Endodermal cell (in vitro differentiated cells): ENCODE measurements at regions not wholly inside any gene's neighbourhood (a gene's known extent, or its start where the extent isn't known, plus 50 kb on each side); places are given as distances from the start of the nearest gene placed in this dataset.
"Not testable (repeated sequence)": the region's sequence is repeated elsewhere in the genome, so short reads cannot be mapped to it uniquely, and the experiment has no call there.

Experiments
- DNase-seq: peaks from one replicate; pipeline ENCODE4 v3.0.0-alpha.2; 2017
- H3K27ac ChIP-seq: 2 replicates; pipeline ENCODE4 v1.5.1; 2013; ENCODE audit warnings: mild to moderate bottlenecking, low read depth, low read length, moderate library complexity
- H3K27me3 ChIP-seq: 2 replicates; pipeline ENCODE4 v1.6.1; 2013; ENCODE audit warnings: mild to moderate bottlenecking, low read length, moderate library complexity; ENCODE audit not compliant: insufficient read depth, control insufficient read depth, poor library complexity, severe bottlenecking
- H3K36me3 ChIP-seq: 2 replicates; pipeline ENCODE4 v1.7.0; 2013; ENCODE audit warnings: mild to moderate bottlenecking, low read length, moderate library complexity; ENCODE audit not compliant: control insufficient read depth, insufficient read depth
- H3K4me1 ChIP-seq: one replicate; pipeline ENCODE4 v1.7.0; 2013; ENCODE audit warnings: low read length; ENCODE audit not compliant: control insufficient read depth, insufficient read depth
- H3K4me3 ChIP-seq: 2 replicates; pipeline ENCODE4 v1.5.1; 2013; ENCODE audit warnings: mild to moderate bottlenecking, low read length, moderate library complexity
- H3K9ac ChIP-seq: 2 replicates; pipeline ENCODE4 v1.6.1; 2013; ENCODE audit warnings: mild to moderate bottlenecking, low read length, moderate library complexity; ENCODE audit not compliant: poor library complexity, severe bottlenecking; ENCODE audit errors: extremely low read depth
- H3K9me3 ChIP-seq: 2 replicates; pipeline ENCODE4 v1.6.1; 2013; ENCODE audit warnings: mild to moderate bottlenecking, low read length, moderate library complexity; ENCODE audit not compliant: control insufficient read depth
- H3K27ac Mint-ChIP-seq: 2 replicates; pipeline ENCODE4 v1.8.0; 2020; ENCODE audit warnings: mixed read lengths
- H3K27me3 Mint-ChIP-seq: 2 replicates; pipeline ENCODE4 v1.8.0; 2021; ENCODE audit warnings: mild to moderate bottlenecking, mixed read lengths; ENCODE audit not compliant: insufficient read depth
- H3K36me3 Mint-ChIP-seq: 2 replicates; pipeline ENCODE4 v1.8.0; 2020; ENCODE audit warnings: low read depth, mixed read lengths
- H3K4me1 Mint-ChIP-seq: 2 replicates; pipeline ENCODE4 v1.8.0; 2020; ENCODE audit warnings: mixed read lengths
- H3K4me3 Mint-ChIP-seq: 2 replicates; pipeline ENCODE4 v1.8.0; 2020; ENCODE audit warnings: mild to moderate bottlenecking, moderate library complexity, mixed read lengths
- H3K9me3 Mint-ChIP-seq: 2 replicates; pipeline ENCODE4 v1.8.0; 2020; ENCODE audit warnings: mild to moderate bottlenecking, mixed read lengths
- CTCF ChIP-seq: fragments of 200-600 bp; sonication (generic); conservative IDR thresholded peaks from 2 replicates; pipeline ENCODE4 v1.5.0; 2021; ENCODE audit warnings: antibody characterized with exemption, mild to moderate bottlenecking
- WGBS, 2 experiments: methylation state at CpG; one replicate each; pipeline versions ENCODE4 v1.1.5 to v1.1.7; 2013; ENCODE audit warnings: missing lambda C conversion rate in 2 of 2, mixed read lengths in 1 of 2; ENCODE audit not compliant: insufficient coverage in 1 of 2, insufficient read length in 1 of 2; 5-methylcytosine and 5-hydroxymethylcytosine counted together

- 85% methylated on average over 1 of the region's 1 CpG; no CpG with 5 or more reads in 1 of the 2 experiments for WGBS, 2 experiments
- TF ChIP-seq CTCF, result no peak
- Mint-ChIP-seq H3K27ac (no peak overlapping the region), H3K27me3 (no peaks in the 10 kb centered on the region), H3K4me3 (no peak overlapping the region), H3K4me1 (no peaks in the 10 kb centered on the region), H3K9me3 (peaks cover 2% of the 10 kb centered on the region), H3K36me3 (no peaks in the 10 kb centered on the region)
- Histone ChIP-seq H3K9ac (no peak overlapping the region), H3K27ac (no peak overlapping the region), H3K4me3 (no peak overlapping the region), H3K9me3 (no peaks in the 10 kb centered on the region), H3K4me1 (no peaks in the 10 kb centered on the region), H3K36me3 (no peaks in the 10 kb centered on the region), H3K27me3 (no peaks in the 10 kb centered on the region)
- no peak for DNase-seq
These were observed 376.0 kb upstream of the PDZRN3 start for GRCh38 chr3:74000725-74001124.

DNA sequence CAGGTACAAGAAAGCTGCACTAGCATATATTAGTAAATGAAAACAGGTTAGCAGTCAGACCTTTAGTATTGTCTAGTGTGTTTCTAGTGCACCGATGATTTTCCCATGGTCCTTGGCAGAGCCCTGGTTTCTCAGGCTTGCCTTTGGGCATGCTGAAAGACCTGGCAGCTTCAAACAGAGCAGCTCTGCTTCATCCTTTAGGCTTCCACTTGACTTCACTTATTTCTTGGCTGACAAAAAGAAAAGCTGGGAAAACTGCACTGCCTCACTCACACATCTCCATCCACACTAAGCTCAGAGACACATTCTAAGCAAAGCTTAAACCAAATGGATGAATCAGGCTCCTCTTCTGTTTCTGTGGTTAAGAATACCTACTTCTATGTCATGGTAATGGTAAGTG, 374.8 kb upstream of the PDZRN3 start:
- Histone ChIP-seq H3K4me1 (no peaks in the 10 kb centered on the region), H3K36me3 (no peaks in the 10 kb centered on the region), H3K9me3 (no peaks in the 10 kb centered on the region), H3K4me3 (no peak overlapping the region), H3K27ac (no peak overlapping the region), H3K27me3 (no peaks in the 10 kb centered on the region), H3K9ac (no peak overlapping the region)
- no peak for TF ChIP-seq CTCF
- H3K36me3 Mint-ChIP-seq, result no peaks in the 10 kb centered on the region
- 94 to 100% methylated on average over 1 of the region's 1 CpG for WGBS, 2 experiments
- H3K4me1 Mint-ChIP-seq, result no peaks in the 10 kb centered on the region
- no peak for DNase-seq
- no peak overlapping the region for H3K27ac Mint-ChIP-seq
- no peak overlapping the region for H3K4me3 Mint-ChIP-seq
- H3K9me3 Mint-ChIP-seq, result peaks cover 3% of the 10 kb centered on the region
- no peaks in the 10 kb centered on the region for H3K27me3 Mint-ChIP-seq

DNA sequence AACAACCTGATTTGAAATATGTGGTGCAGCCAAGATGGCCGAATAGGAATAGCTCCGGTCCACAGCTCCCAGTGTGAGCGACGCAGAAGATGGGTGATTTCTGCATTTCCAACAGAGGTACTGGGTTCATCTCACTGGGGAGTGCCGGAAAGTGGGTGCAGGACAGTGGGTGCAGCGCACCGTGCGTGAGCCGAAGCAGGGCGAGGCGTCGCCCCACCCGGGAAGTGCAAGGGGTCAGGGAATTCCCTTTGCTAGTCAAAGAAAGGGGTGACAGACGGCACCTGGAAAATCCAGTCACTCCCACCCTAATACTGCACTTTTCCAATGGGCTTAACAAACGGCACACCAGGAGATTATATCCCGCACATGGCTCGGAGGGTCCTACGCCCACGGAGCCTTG, 365.9 kb upstream of the PDZRN3 start:
- WGBS, 2 experiments, result 91 to 96% methylated on average over 6 to 19 of the region's 19 CpGs
- H3K9me3 Mint-ChIP-seq, result peaks cover 47% of the 10 kb centered on the region
- peaks cover 20% of the 10 kb centered on the region for H3K9me3 ChIP-seq
- not testable (repeated sequence) for H3K27me3 ChIP-seq, H3K27me3 Mint-ChIP-seq, H3K4me3 ChIP-seq, H3K27ac Mint-ChIP-seq, H3K36me3 Mint-ChIP-seq, DNase-seq, H3K9ac ChIP-seq, H3K4me1 Mint-ChIP-seq, H3K36me3 ChIP-seq, H3K27ac ChIP-seq, H3K4me3 Mint-ChIP-seq, H3K4me1 ChIP-seq

DNA sequence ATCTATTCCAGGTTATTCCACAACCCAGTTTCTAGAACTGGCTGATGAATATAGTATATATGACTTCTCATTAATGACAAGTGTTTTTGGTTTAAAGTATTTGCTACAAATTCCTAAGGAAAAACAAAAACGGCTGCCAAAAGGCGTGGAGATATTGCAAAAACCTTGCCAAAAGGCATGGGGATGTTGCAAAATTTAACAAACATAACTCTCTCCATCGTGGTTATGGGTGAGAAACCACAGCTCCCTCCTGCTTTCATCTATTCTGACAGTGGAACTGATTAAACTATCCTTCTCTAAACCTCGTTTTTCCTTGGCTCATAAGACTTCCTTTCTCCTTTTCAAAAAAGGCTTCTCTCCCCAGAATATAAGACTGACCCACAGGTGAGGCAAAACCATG, 342.0 kb upstream of the PDZRN3 start:
- Histone ChIP-seq H3K4me1 (no peaks in the 10 kb centered on the region), H3K27me3 (peaks cover 36% of the 10 kb centered on the region), H3K27ac (no peak overlapping the region), H3K36me3 (no peaks in the 10 kb centered on the region), H3K4me3 (no peak overlapping the region), H3K9me3 (no peaks in the 10 kb centered on the region), H3K9ac (no peak overlapping the region)
- 84 to 90% methylated on average over 3 to 4 of the region's 4 CpGs for WGBS, 2 experiments
- no peak for DNase-seq
- Mint-ChIP-seq H3K27ac (no peak overlapping the region), H3K9me3 (no peaks in the 10 kb centered on the region), H3K36me3 (no peaks in the 10 kb centered on the region), H3K27me3 (peaks cover 20% of the 10 kb centered on the region), H3K4me1 (no peaks in the 10 kb centered on the region), H3K4me3 (no peak overlapping the region)
- no peak for TF ChIP-seq CTCF
